HCT116 (cell line): ENCODE measurements at regions not wholly inside any gene's neighbourhood (a gene's known extent, or its start where the extent isn't known, plus 50 kb on each side); places are given as distances from the start of the nearest gene placed in this dataset.

Source experiments
- ATAC-seq: fragments of 200-7000 bp; cut with Tn5 transposase; 2 replicates; pipeline ENCODE4 v1.9.1; 2020; ENCODE audit warnings: mild to moderate bottlenecking, moderate library complexity
- BruUV-seq: library from RNA; stranded (reverse); fragments of 400-500 nt; replicated peaks from 2 replicates; lab custom pipeline; 2021; lab: Mats Ljungman, UMichigan
- CTCF ChIA-PET: fragments of 300-600 bp; sonication (Branson Sonifier 250); formaldehyde crosslinking; loops from one replicate; lab custom pipeline; 2021; ENCODE audit warnings: antibody characterized with exemption; lab: Charles Lee
- POLR2A ChIA-PET: fragments of 300-600, 350-600 bp; sonication (Branson Sonifier 250); formaldehyde crosslinking; loops from one replicate; lab custom pipeline; 2021; ENCODE audit warnings: antibody characterized with exemption; lab: Charles Lee
- RAD21 ChIA-PET, 2 experiments: fragments of 300-600 bp; sonication (Branson Sonifier 250); formaldehyde crosslinking; loops; one replicate each; lab custom pipeline; 2023; ENCODE audit warnings: low total read pairs in 2 of 2; ENCODE audit not compliant: uncharacterized antibody in 2 of 2, unreplicated experiment in 2 of 2, low non-redundant PET in 1 of 2; lab: Charles Lee
- DNase-seq: peaks from one replicate; pipeline ENCODE4 v3.0.0-alpha.2; 2010; ENCODE audit warnings: low read depth, low spot score
- H2AFZ ChIP-seq: fragments of 200-600 bp; shearing (Covaris generic), sonication (generic); 2 replicates; pipeline ENCODE4 v1.6.1; 2017; ENCODE audit warnings: low read depth, mixed run types, mixed read lengths, antibody characterized with exemption, low read length; ENCODE audit not compliant: poor library complexity, severe bottlenecking
- H3K27ac ChIP-seq: 2 replicates; pipeline ENCODE4 v1.5.1; 2012; ENCODE audit warnings: low read depth, low read length
- H3K27me3 ChIP-seq: fragments of 200-600 bp; sonication (generic); 2 replicates; pipeline ENCODE4 v1.6.1; 2016; ENCODE audit warnings: mixed run types, low read length, mixed read lengths; ENCODE audit not compliant: insufficient read depth
- H3K36me3 ChIP-seq, 2 experiments: fragments of 200-500 bp in 1 of 2; fragments of 200-600 bp in 1 of 2; sonication (Bioruptor generic) in 1 of 2; sonication (generic) in 1 of 2; 2 replicates each; pipeline versions ENCODE4 v1.5.1 to v1.6.1; 2014 to 2016; ENCODE audit warnings: low read length in 2 of 2, inconsistent platforms in 1 of 2, mixed read lengths in 1 of 2, mixed run types in 1 of 2; ENCODE audit not compliant: insufficient read depth in 2 of 2, control insufficient read depth in 1 of 2
- H3K4me1 ChIP-seq, 2 experiments: fragments of 200-600 bp in 1 of 2; sonication (generic) in 1 of 2; 2 replicates each; pipeline versions ENCODE4 v1.5.1 to v1.6.1; 2012 to 2017; ENCODE audit warnings: low read length in 2 of 2, inconsistent platforms in 1 of 2, mild to moderate bottlenecking in 1 of 2, mixed read lengths in 1 of 2, mixed run types in 1 of 2, moderate library complexity in 1 of 2; ENCODE audit not compliant: insufficient read depth in 2 of 2, control insufficient read depth in 1 of 2
- H3K4me2 ChIP-seq: fragments of 200-600 bp; sonication (generic); 2 replicates; pipeline ENCODE4 v1.6.1; 2017; ENCODE audit warnings: mixed run types, low read length, mixed read lengths
- H3K4me3 ChIP-seq, 2 experiments: fragments of 200-600 bp in 1 of 2; sonication (generic) in 1 of 2; replicated peaks in 1 of 2; 2 replicates each; pipeline ENCODE4 v1.5.1; 2011 to 2016; ENCODE audit warnings: low read length in 2 of 2, control low read depth in 1 of 2, low read depth in 1 of 2, mild to moderate bottlenecking in 1 of 2, mixed read lengths in 1 of 2, mixed run types in 1 of 2
- H3K79me2 ChIP-seq: fragments of 200-600 bp; sonication (generic); 2 replicates; pipeline ENCODE4 v1.6.1; 2017; ENCODE audit warnings: mild to moderate bottlenecking, mixed run types, low read length, moderate library complexity, mixed read lengths; ENCODE audit not compliant: insufficient read depth
- H3K9ac ChIP-seq: fragments of 200-600 bp; sonication (generic); 2 replicates; pipeline ENCODE4 v1.6.1; 2016; ENCODE audit warnings: low read length, mixed read lengths
- H3K9me2 ChIP-seq: fragments of 200-600 bp; sonication (generic), shearing (Covaris generic); 2 replicates; pipeline ENCODE4 v1.6.1; 2017; ENCODE audit warnings: mixed run types, mild to moderate bottlenecking, moderate library complexity; ENCODE audit not compliant: insufficient read depth
- H3K9me3 ChIP-seq, 2 experiments: fragments of 200-500 bp in 1 of 2; fragments of 200-600 bp in 1 of 2; sonication (Bioruptor generic) in 1 of 2; sonication (generic) in 1 of 2; 2 replicates each; pipeline ENCODE4 v1.6.1; 2014 to 2017; ENCODE audit warnings: low read length in 2 of 2, mixed read lengths in 2 of 2, inconsistent platforms in 1 of 2, low read depth in 1 of 2, mild to moderate bottlenecking in 1 of 2, mixed run types in 1 of 2, moderate library complexity in 1 of 2; ENCODE audit not compliant: control insufficient read depth in 1 of 2, insufficient read depth in 1 of 2
- H4K20me1 ChIP-seq: fragments of 200-600 bp; sonication (generic), shearing (Covaris generic); 2 replicates; pipeline ENCODE4 v1.6.1; 2017; ENCODE audit warnings: mixed run types, mild to moderate bottlenecking, moderate library complexity; ENCODE audit not compliant: insufficient read depth
- CBX3 ChIP-seq: IDR thresholded peaks from 2 replicates; pipeline ENCODE4 v1.6.1; 2012; ENCODE audit warnings: low read depth
- EZH2 ChIP-seq: fragments of 200-600 bp; sonication (generic); IDR thresholded peaks from 2 replicates; pipeline ENCODE4 v1.6.1; 2017; ENCODE audit warnings: antibody characterized with exemption, mixed run types
- JUND ChIP-seq: IDR thresholded peaks from 2 replicates; pipeline ENCODE4 v1.6.1; 2012
- POLR2AphosphoS5 ChIP-seq: IDR thresholded peaks from 2 replicates; pipeline ENCODE4 v1.6.1; 2011; ENCODE audit warnings: mild to moderate bottlenecking, low read depth, low read length, moderate library complexity
- RAD21 ChIP-seq: IDR thresholded peaks from 2 replicates; pipeline ENCODE4 v1.6.1; 2012; ENCODE audit warnings: low read depth, mild to moderate bottlenecking
- SIN3A ChIP-seq: IDR thresholded peaks from 2 replicates; pipeline ENCODE4 v1.6.1; 2012; ENCODE audit warnings: low read depth
- SP1 ChIP-seq: IDR thresholded peaks from 2 replicates; pipeline ENCODE4 v1.6.1; 2012; ENCODE audit warnings: low read depth
- YY1 ChIP-seq: IDR thresholded peaks from 2 replicates; pipeline ENCODE4 v1.6.1; 2011; ENCODE audit warnings: low read length, low read depth, moderate library complexity, mild to moderate bottlenecking; ENCODE audit not compliant: insufficient replicate concordance; ENCODE audit errors: extremely low read depth
- ZFX ChIP-seq: fragments of 450-650 bp; IDR thresholded peaks from 2 replicates; pipeline ENCODE4 v1.6.1; 2017
- ZNF274 ChIP-seq: fragments of 200-500 bp; sonication (Bioruptor generic); IDR thresholded peaks from 2 replicates; pipeline ENCODE4 v1.6.1; 2014; ENCODE audit warnings: mild to moderate bottlenecking, low read depth, low read length, inconsistent platforms
- intact Hi-C: fragments of 100-400 bp; cut with micrococcal nuclease; formaldehyde crosslinking; loops from 2 replicates; pipeline ENCODE4 v1.10.0; 2022
- TF ChIP-seq, protein P1 (sequence below): IDR thresholded peaks from 2 replicates; pipeline ENCODE4 v1.6.1; 2011; ENCODE audit warnings: mild to moderate bottlenecking, low read length, moderate library complexity; ENCODE audit not compliant: insufficient replicate concordance; ENCODE audit errors: extremely low read depth

- ATAC-seq: no peak
- no peak for TF ChIP-seq CBX3
- TF ChIP-seq EZH2: no peak
- no peak for TF ChIP-seq POLR2AphosphoS5
- TF ChIP-seq RAD21: no peak
- no peak for DNase-seq
- ChIA-PET CTCF (no interaction called here), POLR2A (no interaction called here), RAD21 (no interaction called here)
- H3K27ac ChIP-seq: no peak overlapping the region
- intact Hi-C loops: no loop called here
- no peaks in the 10 kb centered on the region for H3K9me2 ChIP-seq
- no TSS peak for BruUV-seq
- no peaks in the 10 kb centered on the region for H4K20me1 ChIP-seq
- H3K4me3 ChIP-seq: no peak overlapping the region
- no peaks in the 10 kb centered on the region for H3K36me3 ChIP-seq
- H3K79me2 ChIP-seq: no peaks in the 10 kb centered on the region
- no peak overlapping the region for H3K9ac ChIP-seq
- no peak overlapping the region for H3K4me2 ChIP-seq
- peaks cover 5 to 8% of the 10 kb centered on the region in 2 experiments for H3K4me1 ChIP-seq
- H3K27me3 ChIP-seq: no peaks in the 10 kb centered on the region
- H2AFZ ChIP-seq: no peak overlapping the region
- H3K9me3 ChIP-seq: no peaks in the 10 kb centered on the region
These were observed 84.9 kb upstream of the GLS start for GRCh38 chr2:190795686-190796085.

DNA sequence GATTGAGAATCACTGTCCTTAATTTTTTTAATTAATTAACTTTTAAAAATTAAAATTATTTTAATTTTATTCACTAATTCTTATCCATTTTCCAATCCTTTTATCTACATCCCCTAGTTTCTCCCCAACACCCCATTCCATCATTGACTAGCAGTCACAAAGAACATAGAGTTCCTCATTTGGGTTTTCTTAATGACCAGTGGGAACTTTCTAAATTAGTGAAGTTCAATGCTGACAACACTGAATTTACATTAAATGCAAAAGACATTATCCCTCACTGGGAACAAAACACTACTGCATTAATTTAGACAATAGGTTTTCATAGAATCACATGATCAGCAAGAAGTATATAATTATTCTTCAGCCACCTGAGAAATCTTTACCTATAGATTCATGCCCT is 80.6 kb upstream of the GLS start:
- Histone ChIP-seq H3K4me3 (no peak overlapping the region), H2AFZ (no peak overlapping the region), H3K4me2 (no peak overlapping the region), H3K79me2 (no peaks in the 10 kb centered on the region), H3K9ac (no peak overlapping the region), H3K27ac (no peak overlapping the region), H3K36me3 (no peaks in the 10 kb centered on the region), H3K4me1 (no peaks in the 10 kb centered on the region), H4K20me1 (no peaks in the 10 kb centered on the region), H3K27me3 (no peaks in the 10 kb centered on the region), H3K9me2 (no peaks in the 10 kb centered on the region), H3K9me3 (no peaks in the 10 kb centered on the region)
- DNase-seq (no peak), ATAC-seq (no peak)
- POLR2A ChIA-PET: no interaction called here
- intact Hi-C loops: loop anchor here (5.0 to 10.0 kb wide), 2 partner anchors 713 to 1035 kb away; partner anchors contain the start of gene OSGEPL1
- RAD21 ChIA-PET: no interaction called here
- CTCF ChIA-PET: no interaction called here
- TF ChIP-seq ZFX (no peak), SP1 (no peak), YY1 (no peak), JUND (no peak), POLR2AphosphoS5 (no peak), SIN3A (no peak), ZNF274 (no peak)
- TF ChIP-seq, protein P1, sequence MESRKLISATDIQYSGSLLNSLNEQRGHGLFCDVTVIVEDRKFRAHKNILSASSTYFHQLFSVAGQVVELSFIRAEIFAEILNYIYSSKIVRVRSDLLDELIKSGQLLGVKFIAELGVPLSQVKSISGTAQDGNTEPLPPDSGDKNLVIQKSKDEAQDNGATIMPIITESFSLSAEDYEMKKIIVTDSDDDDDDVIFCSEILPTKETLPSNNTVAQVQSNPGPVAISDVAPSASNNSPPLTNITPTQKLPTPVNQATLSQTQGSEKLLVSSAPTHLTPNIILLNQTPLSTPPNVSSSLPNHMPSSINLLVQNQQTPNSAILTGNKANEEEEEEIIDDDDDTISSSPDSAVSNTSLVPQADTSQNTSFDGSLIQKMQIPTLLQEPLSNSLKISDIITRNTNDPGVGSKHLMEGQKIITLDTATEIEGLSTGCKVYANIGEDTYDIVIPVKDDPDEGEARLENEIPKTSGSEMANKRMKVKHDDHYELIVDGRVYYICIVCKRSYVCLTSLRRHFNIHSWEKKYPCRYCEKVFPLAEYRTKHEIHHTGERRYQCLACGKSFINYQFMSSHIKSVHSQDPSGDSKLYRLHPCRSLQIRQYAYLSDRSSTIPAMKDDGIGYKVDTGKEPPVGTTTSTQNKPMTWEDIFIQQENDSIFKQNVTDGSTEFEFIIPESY: no peak
- BruUV-seq: no TSS peak
